ENCODE measurements at regions not wholly inside any gene's neighbourhood (a gene's known extent, or its start where the extent isn't known, plus 50 kb on each side); places are given as distances from the start of the nearest gene placed in this dataset.

GRCh38 chr2:153347818-153348495, 130.6 kb downstream of the RPRM start:
- Histone ChIP-seq H3K27me3 (ENCODE audit: insufficient read depth, poor library complexity, severe bottlenecking) (no peaks in the 10 kb centered on the region), H3K27ac (replicated peaks) (no peak overlapping the region), H3K4me3 (replicated peaks; ENCODE audit: insufficient read depth, low read length) (no peak overlapping the region)
- TF ChIP-seq CTCF (IDR thresholded peaks at IDR 0.05; ENCODE audit: insufficient read depth, low read length) (no peak), GABPA (IDR thresholded peaks at IDR 0.05; ENCODE audit: low read depth) (no peak), POLR2AphosphoS5 (IDR thresholded peaks at IDR 0.05; ENCODE audit: low read depth) (no peak), SPI1 (IDR thresholded peaks at IDR 0.05; ENCODE audit: borderline replicate concordance, low read depth) (no peak)
- TF ChIP-seq, protein P1, sequence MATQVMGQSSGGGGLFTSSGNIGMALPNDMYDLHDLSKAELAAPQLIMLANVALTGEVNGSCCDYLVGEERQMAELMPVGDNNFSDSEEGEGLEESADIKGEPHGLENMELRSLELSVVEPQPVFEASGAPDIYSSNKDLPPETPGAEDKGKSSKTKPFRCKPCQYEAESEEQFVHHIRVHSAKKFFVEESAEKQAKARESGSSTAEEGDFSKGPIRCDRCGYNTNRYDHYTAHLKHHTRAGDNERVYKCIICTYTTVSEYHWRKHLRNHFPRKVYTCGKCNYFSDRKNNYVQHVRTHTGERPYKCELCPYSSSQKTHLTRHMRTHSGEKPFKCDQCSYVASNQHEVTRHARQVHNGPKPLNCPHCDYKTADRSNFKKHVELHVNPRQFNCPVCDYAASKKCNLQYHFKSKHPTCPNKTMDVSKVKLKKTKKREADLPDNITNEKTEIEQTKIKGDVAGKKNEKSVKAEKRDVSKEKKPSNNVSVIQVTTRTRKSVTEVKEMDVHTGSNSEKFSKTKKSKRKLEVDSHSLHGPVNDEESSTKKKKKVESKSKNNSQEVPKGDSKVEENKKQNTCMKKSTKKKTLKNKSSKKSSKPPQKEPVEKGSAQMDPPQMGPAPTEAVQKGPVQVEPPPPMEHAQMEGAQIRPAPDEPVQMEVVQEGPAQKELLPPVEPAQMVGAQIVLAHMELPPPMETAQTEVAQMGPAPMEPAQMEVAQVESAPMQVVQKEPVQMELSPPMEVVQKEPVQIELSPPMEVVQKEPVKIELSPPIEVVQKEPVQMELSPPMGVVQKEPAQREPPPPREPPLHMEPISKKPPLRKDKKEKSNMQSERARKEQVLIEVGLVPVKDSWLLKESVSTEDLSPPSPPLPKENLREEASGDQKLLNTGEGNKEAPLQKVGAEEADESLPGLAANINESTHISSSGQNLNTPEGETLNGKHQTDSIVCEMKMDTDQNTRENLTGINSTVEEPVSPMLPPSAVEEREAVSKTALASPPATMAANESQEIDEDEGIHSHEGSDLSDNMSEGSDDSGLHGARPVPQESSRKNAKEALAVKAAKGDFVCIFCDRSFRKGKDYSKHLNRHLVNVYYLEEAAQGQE (IDR thresholded peaks at IDR 0.05; ENCODE audit: insufficient replicate concordance, low read depth), result no peak
- DNase-seq (ENCODE audit: low read depth in 1 of 2, low spot score in 1 of 2), result no peak

GRCh38 chr2:153320879-153321278, 157.7 kb downstream of the RPRM start:
- Histone ChIP-seq H3K27me3 (ENCODE audit: insufficient read depth, poor library complexity, severe bottlenecking) (no peaks in the 10 kb centered on the region), H3K4me3 (replicated peaks; ENCODE audit: insufficient read depth, low read length) (no peak overlapping the region), H3K27ac (replicated peaks) (no peak overlapping the region)
- no peak for DNase-seq (ENCODE audit: low read depth in 1 of 2, low spot score in 1 of 2)
- TF ChIP-seq SPI1 (IDR thresholded peaks at IDR 0.05; ENCODE audit: borderline replicate concordance, low read depth), result no peak
- TF ChIP-seq CTCF (IDR thresholded peaks at IDR 0.05; ENCODE audit: insufficient read depth, low read length), result no peak
- TF ChIP-seq, protein P1 (IDR thresholded peaks at IDR 0.05; ENCODE audit: insufficient replicate concordance, low read depth), result no peak
- no peak for TF ChIP-seq GABPA (IDR thresholded peaks at IDR 0.05; ENCODE audit: low read depth)
- no peak for TF ChIP-seq POLR2AphosphoS5 (IDR thresholded peaks at IDR 0.05; ENCODE audit: low read depth)

DNA sequence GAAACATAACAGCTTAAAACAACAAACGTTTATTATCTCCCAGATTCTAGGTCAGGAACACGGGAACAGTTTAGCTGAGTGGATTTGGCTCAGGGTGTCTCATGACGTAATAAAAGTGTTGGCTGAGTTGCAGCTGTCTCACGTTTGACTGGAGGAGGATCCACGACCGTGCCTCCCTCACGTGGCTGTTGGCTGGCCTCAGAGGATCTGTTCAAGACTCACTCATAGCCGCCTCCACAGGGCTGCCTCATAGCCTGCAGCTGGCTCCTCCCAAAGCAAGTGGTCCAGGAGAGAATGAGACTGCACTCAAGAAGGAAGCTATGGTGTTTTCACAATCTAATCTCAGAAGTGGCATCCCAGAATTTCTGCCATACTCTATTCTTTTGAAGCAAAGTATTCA, 167.1 kb downstream of the RPRM start:
- TF ChIP-seq GABPA (IDR thresholded peaks at IDR 0.05; ENCODE audit: low read depth) (no peak), SPI1 (IDR thresholded peaks at IDR 0.05; ENCODE audit: borderline replicate concordance, low read depth) (no peak), CTCF (IDR thresholded peaks at IDR 0.05; ENCODE audit: insufficient read depth, low read length) (no peak), POLR2AphosphoS5 (IDR thresholded peaks at IDR 0.05; ENCODE audit: low read depth) (no peak)
- TF ChIP-seq, protein P1 (IDR thresholded peaks at IDR 0.05; ENCODE audit: insufficient replicate concordance, low read depth), result no peak
- Histone ChIP-seq H3K27ac (replicated peaks) (no peak overlapping the region), H3K4me3 (replicated peaks; ENCODE audit: insufficient read depth, low read length) (no peak overlapping the region), H3K27me3 (ENCODE audit: insufficient read depth, poor library complexity, severe bottlenecking) (no peaks in the 10 kb centered on the region)
- no peak for DNase-seq (ENCODE audit: low read depth in 1 of 2, low spot score in 1 of 2)

Data from HL-60 (cell line).